ENCODE measurements at regions not wholly inside any gene's neighbourhood (a gene's known extent, or its start where the extent isn't known, plus 50 kb on each side); places are given as distances from the start of the nearest gene placed in this dataset.

- no peak for TF ChIP-seq CTCF (IDR thresholded peaks at IDR 0.05; ENCODE audit: low read depth, low read length)
- ChIA-PET CTCF (interaction anchor here (1.0 kb wide), 1 partner anchor 16 kb away, joined by 3 read pairs; no protein-coding TSS in a partner anchor), POLR2A (no interaction called here)
- Histone ChIP-seq H3K4me3 (ENCODE audit: low read depth, low read length) (no peak overlapping the region), H3K27me3 (ENCODE audit: control insufficient read depth, insufficient read depth, low read length) (peaks cover 2% of the 10 kb centered on the region), H3K9me3 (ENCODE audit: control insufficient read depth, insufficient read depth, low read length) (no peaks in the 10 kb centered on the region), H3K27ac (ENCODE audit: low read depth, low read length) (no peak overlapping the region)
- DNase-seq (ENCODE audit: low read depth, low spot score): no peak
Observed at GRCh38 chr12:91561958-91562325, 379.3 kb upstream of the DCN start.

- Histone ChIP-seq H3K27ac (ENCODE audit: low read depth, low read length) (no peak overlapping the region), H3K9me3 (ENCODE audit: control insufficient read depth, insufficient read depth, low read length) (no peaks in the 10 kb centered on the region), H3K27me3 (ENCODE audit: control insufficient read depth, insufficient read depth, low read length) (peaks cover 2% of the 10 kb centered on the region), H3K4me3 (ENCODE audit: low read depth, low read length) (no peak overlapping the region)
- CTCF ChIA-PET: interaction anchor here (1.0 kb wide), 1 partner anchor 17 kb away, joined by 3 read pairs; no protein-coding TSS in a partner anchor
- POLR2A ChIA-PET: no interaction called here
- no peak for TF ChIP-seq CTCF (IDR thresholded peaks at IDR 0.05; ENCODE audit: low read depth, low read length)
- no peak for DNase-seq (ENCODE audit: low read depth, low spot score)
Observed at GRCh38 chr12:91561301-91561957, 378.8 kb upstream of the DCN start.

GRCh38 chr12:91556909-91557308, 374.3 kb upstream of the DCN start:
- peaks cover 2% of the 10 kb centered on the region for H3K27me3 ChIP-seq (ENCODE audit: control insufficient read depth, insufficient read depth, low read length)
- H3K9me3 ChIP-seq (ENCODE audit: control insufficient read depth, insufficient read depth, low read length): no peaks in the 10 kb centered on the region
- H3K4me3 ChIP-seq (ENCODE audit: low read depth, low read length): no peak overlapping the region
- no peak overlapping the region for H3K27ac ChIP-seq (ENCODE audit: low read depth, low read length)
- no peak for TF ChIP-seq CTCF (IDR thresholded peaks at IDR 0.05; ENCODE audit: low read depth, low read length)
- ChIA-PET CTCF (interaction anchor here (2.3 kb wide), 1 partner anchor 21 kb away, joined by 8 read pairs; no protein-coding TSS in a partner anchor), POLR2A (no interaction called here)
- DNase-seq (ENCODE audit: low read depth, low spot score): no peak

- H3K27me3 ChIP-seq (ENCODE audit: control insufficient read depth, insufficient read depth, low read length): peaks cover 2% of the 10 kb centered on the region
- no peak for TF ChIP-seq CTCF (IDR thresholded peaks at IDR 0.05; ENCODE audit: low read depth, low read length)
- H3K4me3 ChIP-seq (ENCODE audit: low read depth, low read length): no peak overlapping the region
- POLR2A ChIA-PET: no interaction called here
- H3K9me3 ChIP-seq (ENCODE audit: control insufficient read depth, insufficient read depth, low read length): no peaks in the 10 kb centered on the region
- CTCF ChIA-PET: interaction anchor here (2.3 kb wide), 1 partner anchor 22 kb away, joined by 8 read pairs; no protein-coding TSS in a partner anchor
- no peak for DNase-seq (ENCODE audit: low read depth, low spot score)
- H3K27ac ChIP-seq (ENCODE audit: low read depth, low read length): no peak overlapping the region
Observed at GRCh38 chr12:91555436-91556415, 373.1 kb upstream of the DCN start.

GRCh38 chr12:91551927-91552326, 369.3 kb upstream of the DCN start:
- TF ChIP-seq CTCF (IDR thresholded peaks at IDR 0.05; ENCODE audit: low read depth, low read length): no peak
- Histone ChIP-seq H3K9me3 (ENCODE audit: control insufficient read depth, insufficient read depth, low read length) (no peaks in the 10 kb centered on the region), H3K4me3 (ENCODE audit: low read depth, low read length) (no peak overlapping the region), H3K27me3 (ENCODE audit: control insufficient read depth, insufficient read depth, low read length) (no peaks in the 10 kb centered on the region), H3K27ac (ENCODE audit: low read depth, low read length) (no peak overlapping the region)
- ChIA-PET POLR2A (no interaction called here), CTCF (no interaction called here)
- no peak for DNase-seq (ENCODE audit: low read depth, low spot score)

Measured in AG04450 (cell line).